GM12872 (cell line): ENCODE measurements at regions not wholly inside any gene's neighbourhood (a gene's known extent, or its start where the extent isn't known, plus 50 kb on each side); places are given as distances from the start of the nearest gene placed in this dataset.

Experiments
- CTCF ChIP-seq: IDR thresholded peaks from 3 replicates; pipeline ENCODE4 v1.5.1; 2011; ENCODE audit warnings: low read depth, mild to moderate bottlenecking, low read length, moderate library complexity; ENCODE audit not compliant: insufficient read depth

- TF ChIP-seq CTCF, result no peak
These were observed 141.3 kb upstream of the ADAMTS5 start for GRCh38 chr21:27108228-27108627.

GRCh38 chr21:27104846-27105431 is 138.1 kb upstream of the ADAMTS5 start:
- TF ChIP-seq CTCF, result no peak

DNA sequence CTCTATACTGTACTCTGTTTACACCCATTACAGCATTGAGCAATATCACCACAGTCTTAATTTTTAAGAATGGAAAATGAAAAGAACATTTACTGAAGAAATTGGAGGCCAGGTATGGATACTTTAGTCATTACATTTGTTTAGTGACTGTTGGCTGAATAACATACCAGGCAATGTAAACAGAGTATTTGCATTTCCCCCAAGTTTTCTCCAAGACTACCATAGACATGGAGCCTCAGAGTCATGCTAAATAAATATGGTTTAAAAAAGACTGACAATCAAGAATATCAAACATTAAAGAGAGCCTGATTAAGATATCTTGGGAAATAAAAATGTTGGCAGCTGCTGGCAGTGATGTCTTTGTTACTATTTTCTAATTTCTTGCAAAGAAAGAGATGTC is 136.9 kb upstream of the ADAMTS5 start:
- no peak for TF ChIP-seq CTCF

DNA sequence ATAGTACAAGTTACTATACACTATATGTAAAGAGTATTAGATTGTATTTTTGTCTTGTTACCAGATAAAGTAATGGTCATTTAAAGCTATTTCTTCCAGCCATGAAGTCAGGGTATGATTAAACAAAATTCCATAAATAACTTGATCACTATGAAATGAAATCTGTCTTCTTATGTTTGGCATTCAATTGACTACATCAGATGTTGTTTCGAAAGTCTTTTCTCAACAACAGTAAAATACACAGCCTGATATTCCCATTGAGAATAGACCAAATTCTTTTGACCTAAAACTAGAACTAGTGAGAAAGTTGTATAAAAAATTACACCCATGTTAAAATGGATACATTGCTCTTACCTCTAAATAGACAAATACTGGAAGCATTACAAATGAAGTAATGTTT is 134.6 kb upstream of the ADAMTS5 start:
- no peak for TF ChIP-seq CTCF

- TF ChIP-seq CTCF, result no peak
These were observed 127.5 kb upstream of the ADAMTS5 start for GRCh38 chr21:27094184-27094948.

- TF ChIP-seq CTCF, result no peak
These were observed 119.7 kb upstream of the ADAMTS5 start for GRCh38 chr21:27086630-27087029.

DNA sequence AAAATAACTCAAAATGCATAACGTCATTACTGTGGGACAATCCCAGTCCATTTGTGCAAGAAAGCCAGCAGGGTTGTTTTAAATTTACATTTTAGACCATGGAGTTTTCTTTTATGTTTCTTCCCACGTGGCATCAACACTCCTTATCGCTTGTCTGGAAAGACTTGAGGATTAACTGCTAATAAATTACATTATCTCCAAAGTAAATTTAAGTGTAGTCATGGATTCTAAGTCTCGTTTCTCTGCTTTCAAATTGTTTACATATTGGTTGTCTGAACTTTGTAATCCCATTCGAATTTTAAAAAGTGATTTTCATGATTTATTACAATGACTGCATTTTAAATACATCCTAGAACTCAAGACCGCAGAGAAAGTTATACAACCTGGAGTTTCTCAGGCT is 119.3 kb upstream of the ADAMTS5 start:
- TF ChIP-seq CTCF, result no peak
